ENCODE measurements at regions not wholly inside any gene's neighbourhood (a gene's known extent, or its start where the extent isn't known, plus 50 kb on each side); places are given as distances from the start of the nearest gene placed in this dataset.
"Not testable (repeated sequence)": the region's sequence is repeated elsewhere in the genome, so short reads cannot be mapped to it uniquely, and the experiment has no call there.

DNA sequence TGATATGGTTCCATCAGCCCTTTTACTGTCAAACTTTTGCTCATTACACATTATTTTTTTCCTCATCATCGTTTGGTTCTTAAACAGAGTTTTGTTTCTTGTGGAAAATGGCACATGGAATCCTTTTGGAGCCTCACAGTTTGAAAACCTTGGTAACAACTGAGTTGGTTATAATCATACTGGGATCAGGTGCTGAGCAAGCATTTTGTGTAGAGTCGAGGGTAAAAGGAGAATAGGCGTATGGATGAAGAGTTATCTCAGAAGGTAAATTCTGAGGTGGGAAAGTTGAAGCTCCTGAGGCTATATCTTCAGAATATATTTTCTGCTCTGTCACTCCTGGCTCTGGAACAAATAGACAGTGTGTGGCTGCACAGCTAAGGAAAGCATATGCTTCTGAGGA is 274.0 kb upstream of the DSEL start:
- Histone ChIP-seq H3K36me3 (ENCODE audit: control insufficient read depth, insufficient read depth, low read length) (no peaks in the 10 kb centered on the region), H3K4me1 (ENCODE audit: control insufficient read depth, insufficient read depth, low read length, poor library complexity, severe bottlenecking) (no peaks in the 10 kb centered on the region), H3K27ac (ENCODE audit: low read depth, low read length, severe bottlenecking) (no peak overlapping the region), H3K9me3 (ENCODE audit: control insufficient read depth, low read length) (no peaks in the 10 kb centered on the region), H3K4me3 (ENCODE audit: extremely low read depth, insufficient read depth, low read length, poor library complexity, severe bottlenecking) (no peak overlapping the region)
- WGBS, 2 experiments (ENCODE audit: insufficient coverage in 2 of 2) = 86% methylated on average over 2 of the region's 3 CpGs; no CpG with 5 or more reads in 1 of the 2 experiments

DNA sequence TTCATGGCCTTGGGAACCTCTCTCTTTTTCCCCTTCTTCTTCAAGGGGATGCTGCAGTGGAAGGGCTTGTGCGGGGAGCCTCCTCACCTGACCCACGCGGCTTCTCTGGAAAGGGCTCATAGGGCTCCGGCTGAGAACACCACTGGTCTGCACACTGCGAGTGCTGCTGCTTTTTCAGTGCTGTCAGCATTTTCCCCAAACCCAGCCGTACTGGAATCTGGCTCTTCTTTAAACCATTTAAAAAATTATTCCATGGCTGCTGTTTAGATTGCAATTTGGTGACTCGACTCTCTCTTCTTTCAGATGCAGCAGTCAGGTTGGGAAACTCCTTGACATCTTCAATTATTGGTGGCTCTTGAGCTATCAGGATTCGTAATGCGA is 272.6 kb upstream of the DSEL start:
- Histone ChIP-seq H3K4me3 (ENCODE audit: extremely low read depth, insufficient read depth, low read length, poor library complexity, severe bottlenecking) (no peak overlapping the region), H3K4me1 (ENCODE audit: control insufficient read depth, insufficient read depth, low read length, poor library complexity, severe bottlenecking) (no peaks in the 10 kb centered on the region), H3K27ac (ENCODE audit: low read depth, low read length, severe bottlenecking) (no peak overlapping the region), H3K36me3 (ENCODE audit: control insufficient read depth, insufficient read depth, low read length) (no peaks in the 10 kb centered on the region), H3K9me3 (ENCODE audit: control insufficient read depth, low read length) (no peaks in the 10 kb centered on the region)
- 91 to 94% methylated on average over 6 to 7 of the region's 9 CpGs for WGBS, 2 experiments (ENCODE audit: insufficient coverage in 2 of 2)

DNA sequence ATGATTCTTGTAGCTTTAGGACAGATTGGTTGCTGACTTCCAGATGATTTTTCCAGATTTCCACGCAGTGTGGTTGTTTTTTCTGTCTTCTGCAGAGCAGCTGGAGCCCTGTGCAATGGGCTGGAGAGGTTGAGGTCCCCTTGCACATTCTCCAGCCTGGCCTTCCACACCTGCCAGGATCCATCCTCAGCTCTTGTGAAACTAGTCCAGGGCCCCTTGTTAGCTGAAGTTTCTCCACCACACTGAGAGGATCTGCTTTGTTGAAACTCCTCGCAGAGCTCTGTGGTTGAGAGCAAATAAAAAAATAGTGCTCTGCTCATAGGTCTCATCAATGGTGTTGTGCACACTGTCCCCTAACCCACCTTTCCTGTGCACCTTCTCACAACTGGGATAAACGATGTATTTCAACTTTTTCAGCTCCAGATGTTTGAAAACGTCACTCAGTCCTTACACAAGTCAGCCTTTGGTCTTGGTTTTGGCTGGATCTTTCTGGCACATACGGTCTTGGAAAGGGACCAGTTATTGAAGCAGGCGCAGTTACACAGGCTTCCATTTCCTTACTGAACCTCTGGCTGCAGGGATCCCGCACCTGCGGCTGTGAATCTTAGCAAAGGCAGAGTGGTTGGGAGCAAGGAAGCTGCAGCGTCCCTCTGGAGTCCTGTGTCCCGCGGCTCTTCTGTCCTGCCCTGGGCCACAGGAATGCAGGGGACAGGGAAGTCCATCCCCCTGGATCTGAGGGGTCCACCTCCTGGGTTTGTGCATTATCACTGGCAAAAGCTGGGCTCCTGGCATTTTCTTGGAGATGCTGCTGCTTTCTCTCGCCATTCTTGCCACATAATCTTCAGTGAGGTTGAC is 272.0 kb upstream of the DSEL start:
- Histone ChIP-seq H3K27ac (ENCODE audit: low read depth, low read length, severe bottlenecking) (no peak overlapping the region), H3K4me3 (ENCODE audit: extremely low read depth, insufficient read depth, low read length, poor library complexity, severe bottlenecking) (no peak overlapping the region), H3K36me3 (ENCODE audit: control insufficient read depth, insufficient read depth, low read length) (no peaks in the 10 kb centered on the region), H3K4me1 (ENCODE audit: control insufficient read depth, insufficient read depth, low read length, poor library complexity, severe bottlenecking) (no peaks in the 10 kb centered on the region), H3K9me3 (ENCODE audit: control insufficient read depth, low read length) (no peaks in the 10 kb centered on the region)
- 83 to 93% methylated on average over 9 to 12 of the region's 12 CpGs for WGBS, 2 experiments (ENCODE audit: insufficient coverage in 2 of 2)

- H3K36me3 ChIP-seq (ENCODE audit: control insufficient read depth, insufficient read depth, low read length) = no peaks in the 10 kb centered on the region
- peaks cover 7% of the 10 kb centered on the region for H3K4me1 ChIP-seq (ENCODE audit: control insufficient read depth, insufficient read depth, low read length, poor library complexity, severe bottlenecking)
- H3K4me3 ChIP-seq (ENCODE audit: extremely low read depth, insufficient read depth, low read length, poor library complexity, severe bottlenecking) = no peak overlapping the region
- no peaks in the 10 kb centered on the region for H3K9me3 ChIP-seq (ENCODE audit: control insufficient read depth, low read length)
- no CpG with 5 or more reads among the region's 1 CpG for WGBS, 2 experiments (ENCODE audit: insufficient coverage in 2 of 2)
- H3K27ac ChIP-seq (ENCODE audit: low read depth, low read length, severe bottlenecking) = peak overlapping the region; percentile 89
Measured at GRCh38 chr18:67783196-67783946, 266.9 kb upstream of the DSEL start.

- Histone ChIP-seq H3K4me3 (ENCODE audit: extremely low read depth, insufficient read depth, low read length, poor library complexity, severe bottlenecking) (no peak overlapping the region), H3K4me1 (ENCODE audit: control insufficient read depth, insufficient read depth, low read length, poor library complexity, severe bottlenecking) (peaks cover 4% of the 10 kb centered on the region), H3K9me3 (ENCODE audit: control insufficient read depth, low read length) (no peaks in the 10 kb centered on the region), H3K36me3 (ENCODE audit: control insufficient read depth, insufficient read depth, low read length) (no peaks in the 10 kb centered on the region), H3K27ac (ENCODE audit: low read depth, low read length, severe bottlenecking) (no peak overlapping the region)
- WGBS, 2 experiments (ENCODE audit: insufficient coverage in 2 of 2) = 80% methylated on average over 1 of the region's 3 CpGs
Measured at GRCh38 chr18:67778016-67778415, 261.5 kb upstream of the DSEL start.

GRCh38 chr18:67776929-67777328 is 260.4 kb upstream of the DSEL start:
- no peaks in the 10 kb centered on the region for H3K36me3 ChIP-seq (ENCODE audit: control insufficient read depth, insufficient read depth, low read length)
- no CpG with 5 or more reads among the region's 3 CpGs for WGBS, 2 experiments (ENCODE audit: insufficient coverage in 2 of 2)

GRCh38 chr18:67771271-67771670 is 254.8 kb upstream of the DSEL start:
- Histone ChIP-seq H3K4me1 (ENCODE audit: control insufficient read depth, insufficient read depth, low read length, poor library complexity, severe bottlenecking) (no peaks in the 10 kb centered on the region), H3K36me3 (ENCODE audit: control insufficient read depth, insufficient read depth, low read length) (no peaks in the 10 kb centered on the region), H3K4me3 (ENCODE audit: extremely low read depth, insufficient read depth, low read length, poor library complexity, severe bottlenecking) (no peak overlapping the region), H3K9me3 (ENCODE audit: control insufficient read depth, low read length) (no peaks in the 10 kb centered on the region), H3K27ac (ENCODE audit: low read depth, low read length, severe bottlenecking) (no peak overlapping the region)
- WGBS, 2 experiments (ENCODE audit: insufficient coverage in 2 of 2) = 79 to 100% methylated on average over 2 of the region's 2 CpGs

More at GRCh38 chr18:67776929-67777328, 260.4 kb upstream of the DSEL start:
- H3K9me3 ChIP-seq (ENCODE audit: control insufficient read depth, low read length) = no peaks in the 10 kb centered on the region
- no peaks in the 10 kb centered on the region for H3K4me1 ChIP-seq (ENCODE audit: control insufficient read depth, insufficient read depth, low read length, poor library complexity, severe bottlenecking)
- H3K4me3 ChIP-seq (ENCODE audit: extremely low read depth, insufficient read depth, low read length, poor library complexity, severe bottlenecking) = no peak overlapping the region
- no peak overlapping the region for H3K27ac ChIP-seq (ENCODE audit: low read depth, low read length, severe bottlenecking)

GRCh38 chr18:67770520-67770919 is 254.0 kb upstream of the DSEL start:
- Histone ChIP-seq H3K27ac (ENCODE audit: low read depth, low read length, severe bottlenecking) (no peak overlapping the region), H3K4me1 (ENCODE audit: control insufficient read depth, insufficient read depth, low read length, poor library complexity, severe bottlenecking) (no peaks in the 10 kb centered on the region), H3K4me3 (ENCODE audit: extremely low read depth, insufficient read depth, low read length, poor library complexity, severe bottlenecking) (no peak overlapping the region), H3K9me3 (ENCODE audit: control insufficient read depth, low read length) (no peaks in the 10 kb centered on the region), H3K36me3 (ENCODE audit: control insufficient read depth, insufficient read depth, low read length) (no peaks in the 10 kb centered on the region)
- 60 to 100% methylated on average over 1 to 2 of the region's 5 CpGs for WGBS, 2 experiments (ENCODE audit: insufficient coverage in 2 of 2)

DNA sequence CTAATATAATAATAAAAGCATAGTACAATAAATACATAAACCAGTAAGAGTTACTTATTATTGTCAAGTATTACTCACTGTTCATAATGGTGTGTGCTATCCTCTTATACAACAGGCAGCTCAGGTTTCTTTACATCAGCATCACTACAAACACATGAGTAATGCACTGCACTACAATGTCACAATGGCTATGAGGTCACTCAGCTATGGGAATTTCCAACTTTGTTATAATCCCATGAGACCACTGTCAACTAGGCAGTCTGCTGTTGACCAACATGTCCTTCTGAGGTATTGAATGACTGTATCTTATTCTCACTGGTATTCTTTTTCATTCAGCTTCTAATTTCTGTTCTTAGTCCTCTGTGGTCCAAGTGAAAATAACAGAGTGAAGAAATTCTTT is 250.4 kb upstream of the DSEL start:
- H3K4me3 ChIP-seq (ENCODE audit: extremely low read depth, insufficient read depth, low read length, poor library complexity, severe bottlenecking) = no peak overlapping the region
- no peaks in the 10 kb centered on the region for H3K4me1 ChIP-seq (ENCODE audit: control insufficient read depth, insufficient read depth, low read length, poor library complexity, severe bottlenecking)
- no peak overlapping the region for H3K27ac ChIP-seq (ENCODE audit: low read depth, low read length, severe bottlenecking)
- no peaks in the 10 kb centered on the region for H3K36me3 ChIP-seq (ENCODE audit: control insufficient read depth, insufficient read depth, low read length)
- no peaks in the 10 kb centered on the region for H3K9me3 ChIP-seq (ENCODE audit: control insufficient read depth, low read length)

DNA sequence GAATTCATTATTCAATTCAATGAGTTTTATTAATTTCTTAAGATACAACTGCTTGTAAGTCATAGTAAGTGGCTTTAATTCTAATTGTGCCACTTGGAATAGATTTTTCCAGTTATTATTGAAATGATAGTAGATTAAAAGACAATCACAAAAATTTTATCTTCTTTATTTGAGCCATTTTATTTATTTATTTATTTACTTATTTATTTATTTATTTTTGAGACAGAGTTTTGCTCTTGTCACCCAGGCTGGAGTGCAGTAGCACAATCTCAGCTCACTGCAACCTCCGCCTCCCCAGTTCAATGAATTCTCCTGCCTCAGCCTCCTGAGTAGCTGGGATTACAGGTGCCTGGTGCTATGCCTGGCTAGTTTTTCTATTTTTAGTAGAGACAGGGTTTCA is 235.7 kb upstream of the DSEL start:
- not testable (repeated sequence) for H3K4me1 ChIP-seq (ENCODE audit: control insufficient read depth, insufficient read depth, low read length, poor library complexity, severe bottlenecking); H3K9me3 ChIP-seq (ENCODE audit: control insufficient read depth, low read length); H3K27ac ChIP-seq (ENCODE audit: low read depth, low read length, severe bottlenecking); H3K36me3 ChIP-seq (ENCODE audit: control insufficient read depth, insufficient read depth, low read length); H3K4me3 ChIP-seq (ENCODE audit: extremely low read depth, insufficient read depth, low read length, poor library complexity, severe bottlenecking)
- WGBS, 2 experiments (ENCODE audit: insufficient coverage in 2 of 2) = 100% methylated on average over 1 of the region's 1 CpG; no CpG with 5 or more reads in 1 of the 2 experiments

GRCh38 chr18:67742954-67743353 is 226.4 kb upstream of the DSEL start:
- no peak overlapping the region for H3K4me3 ChIP-seq (ENCODE audit: extremely low read depth, insufficient read depth, low read length, poor library complexity, severe bottlenecking)
- H3K36me3 ChIP-seq (ENCODE audit: control insufficient read depth, insufficient read depth, low read length) = no peaks in the 10 kb centered on the region
- no peaks in the 10 kb centered on the region for H3K4me1 ChIP-seq (ENCODE audit: control insufficient read depth, insufficient read depth, low read length, poor library complexity, severe bottlenecking)
- H3K27ac ChIP-seq (ENCODE audit: low read depth, low read length, severe bottlenecking) = no peak overlapping the region
- no peaks in the 10 kb centered on the region for H3K9me3 ChIP-seq (ENCODE audit: control insufficient read depth, low read length)
- WGBS, 2 experiments (ENCODE audit: insufficient coverage in 2 of 2) = no CpG with 5 or more reads among the region's 1 CpG
